HG03039 (cell line): ENCODE measurements at regions not wholly inside any gene's neighbourhood (a gene's known extent, or its start where the extent isn't known, plus 50 kb on each side); places are given as distances from the start of the nearest gene placed in this dataset.
"Not testable (repeated sequence)": the region's sequence is repeated elsewhere in the genome, so short reads cannot be mapped to it uniquely, and the experiment has no call there.

Source experiments
- ATAC-seq: cut with Tn5 transposase; IDR thresholded peaks from one replicate; pipeline ENCODE4 v1.9.1; 2021; ENCODE audit warnings: mild to moderate bottlenecking, moderate library complexity; ENCODE audit not compliant: unreplicated experiment

GRCh38 chr13:110809871-110810486, 96.5 kb downstream of the ING1 start:
- no peak for ATAC-seq

GRCh38 chr13:110811008-110811720, 97.7 kb downstream of the ING1 start:
- no peak for ATAC-seq

GRCh38 chr13:110811771-110812120, 98.2 kb downstream of the ING1 start:
- ATAC-seq: no peak

- no peak for ATAC-seq
Observed at GRCh38 chr13:110812121-110812868, 98.8 kb downstream of the ING1 start.

GRCh38 chr13:110812869-110813645, 99.6 kb downstream of the ING1 start:
- no peak for ATAC-seq

- ATAC-seq: no peak
Observed at GRCh38 chr13:110813646-110814624, 100.4 kb downstream of the ING1 start.

GRCh38 chr13:110815471-110816204, 99.2 kb downstream of the ANKRD10 start:
- ATAC-seq: no peak

- no peak for ATAC-seq
Observed at GRCh38 chr13:110816500-110816899, 98.4 kb downstream of the ANKRD10 start.

GRCh38 chr13:110817143-110817542, 97.7 kb downstream of the ANKRD10 start:
- no peak for ATAC-seq

GRCh38 chr13:110818747-110819146, 96.1 kb downstream of the ANKRD10 start:
- no peak for ATAC-seq

- ATAC-seq: peak; percentile 77
Observed at GRCh38 chr13:110819203-110820014, 95.5 kb downstream of the ANKRD10 start.

- ATAC-seq: no peak
Observed at GRCh38 chr13:110820322-110820721, 94.5 kb downstream of the ANKRD10 start.

GRCh38 chr13:110821837-110822668, 92.8 kb downstream of the ANKRD10 start:
- ATAC-seq: not testable (repeated sequence)

- ATAC-seq: no peak
Observed at GRCh38 chr13:110822669-110822945, 92.3 kb downstream of the ANKRD10 start.

GRCh38 chr13:110824702-110825300, 90.1 kb downstream of the ANKRD10 start:
- no peak for ATAC-seq

- no peak for ATAC-seq
Observed at GRCh38 chr13:110825516-110825915, 89.4 kb downstream of the ANKRD10 start.

- no peak for ATAC-seq
Observed at GRCh38 chr13:110826101-110826500, 88.8 kb downstream of the ANKRD10 start.
